ENCODE measurements at regions not wholly inside any gene's neighbourhood (a gene's known extent, or its start where the extent isn't known, plus 50 kb on each side); places are given as distances from the start of the nearest gene placed in this dataset.

- no peak for TF ChIP-seq CTCF (conservative IDR thresholded peaks at IDR 0.05)
- TF ChIP-seq EZH2 (IDR thresholded peaks at IDR 0.05; ENCODE audit: low read depth): no peak
Observed at GRCh38 chr1:14521622-14522021, 76.9 kb upstream of the KAZN start.

Measured in PC-9 (cell line).